Activated naive CD8-positive, alpha-beta T cell treated with anti-CD3 and anti-CD28 coated beads, Interleukin-2, amount 10 ng/mL, durations not matched to agents 7 days and 5 days (primary cell): ENCODE measurements at regions not wholly inside any gene's neighbourhood (a gene's known extent, or its start where the extent isn't known, plus 50 kb on each side); places are given as distances from the start of the nearest gene placed in this dataset.
"Not testable (repeated sequence)": the region's sequence is repeated elsewhere in the genome, so short reads cannot be mapped to it uniquely, and the experiment has no call there.

Experiments used
- ATAC-seq: fragments of 150-1000 bp; cut with Tn5 transposase; one replicate; pipeline ENCODE4 v1.10.0; 2021; ENCODE audit warnings: low read depth, moderate library complexity
- POLR2A ChIA-PET: fragments of 350-600 bp; sonication (Branson Sonifier 250); formaldehyde crosslinking; loops from one replicate; lab custom pipeline; 2021; ENCODE audit warnings: antibody characterized with exemption; lab: Charles Lee
- DNase-seq: peaks from one replicate; pipeline ENCODE4 v3.0.0; 2021
- H3K27ac Mint-ChIP-seq: one replicate; pipeline ENCODE4 v1.8.0; 2022; ENCODE audit warnings: mild to moderate bottlenecking, mixed read lengths
- H3K27me3 Mint-ChIP-seq: one replicate; pipeline ENCODE4 v1.8.0; 2022; ENCODE audit warnings: mild to moderate bottlenecking, moderate library complexity, mixed read lengths
- H3K36me3 Mint-ChIP-seq: one replicate; pipeline ENCODE4 v1.8.0; 2021; ENCODE audit warnings: mild to moderate bottlenecking, mixed read lengths
- H3K4me1 Mint-ChIP-seq: one replicate; pipeline ENCODE4 v1.8.0; 2021; ENCODE audit warnings: mixed read lengths
- H3K4me3 Mint-ChIP-seq: one replicate; pipeline ENCODE4 v1.8.0; 2022; ENCODE audit warnings: mild to moderate bottlenecking, moderate library complexity, mixed read lengths
- H3K9me3 Mint-ChIP-seq: one replicate; pipeline ENCODE4 v1.8.0; 2021; ENCODE audit warnings: mixed read lengths

GRCh38 chr3:39739658-39740057 lies 69.8 kb upstream of the MYRIP start:
- POLR2A ChIA-PET, H3K36me3 Mint-ChIP-seq, H3K27ac Mint-ChIP-seq, H3K27me3 Mint-ChIP-seq, H3K4me3 Mint-ChIP-seq, H3K9me3 Mint-ChIP-seq, DNase-seq, ATAC-seq, H3K4me1 Mint-ChIP-seq: not testable (repeated sequence)

GRCh38 chr3:39744746-39745145 lies 64.7 kb upstream of the MYRIP start:
- Mint-ChIP-seq H3K4me3 (no peak overlapping the region), H3K36me3 (no peaks in the 10 kb centered on the region), H3K4me1 (no peaks in the 10 kb centered on the region), H3K27me3 (peaks cover 9% of the 10 kb centered on the region), H3K27ac (no peak overlapping the region), H3K9me3 (peaks cover 6% of the 10 kb centered on the region)
- POLR2A ChIA-PET, result no interaction called here
- DNase-seq (no peak), ATAC-seq (no peak)

- no peak overlapping the region for H3K4me3 Mint-ChIP-seq
- H3K36me3 Mint-ChIP-seq, result no peaks in the 10 kb centered on the region
- H3K9me3 Mint-ChIP-seq, result no peaks in the 10 kb centered on the region
- peaks cover 7% of the 10 kb centered on the region for H3K27me3 Mint-ChIP-seq
- no peak for ATAC-seq
- H3K4me1 Mint-ChIP-seq, result no peaks in the 10 kb centered on the region
- POLR2A ChIA-PET, result no interaction called here
- DNase-seq, result no peak
- H3K27ac Mint-ChIP-seq, result no peak overlapping the region
These were observed 61.4 kb upstream of the MYRIP start for GRCh38 chr3:39748002-39748401.

GRCh38 chr3:39748763-39749162 lies 60.6 kb upstream of the MYRIP start:
- Mint-ChIP-seq H3K36me3 (no peaks in the 10 kb centered on the region), H3K9me3 (no peaks in the 10 kb centered on the region), H3K4me3 (no peak overlapping the region), H3K27me3 (peaks cover 6% of the 10 kb centered on the region), H3K27ac (no peak overlapping the region), H3K4me1 (no peaks in the 10 kb centered on the region)
- no peak for DNase-seq
- POLR2A ChIA-PET, result no interaction called here
- ATAC-seq, result no peak

- POLR2A ChIA-PET, result no interaction called here
- Mint-ChIP-seq H3K4me1 (no peaks in the 10 kb centered on the region), H3K4me3 (no peak overlapping the region), H3K27me3 (peaks cover 9% of the 10 kb centered on the region), H3K27ac (no peak overlapping the region), H3K36me3 (no peaks in the 10 kb centered on the region), H3K9me3 (no peaks in the 10 kb centered on the region)
- ATAC-seq (no peak), DNase-seq (no peak)
These were observed 58.7 kb upstream of the MYRIP start for GRCh38 chr3:39750712-39751111.

- no peak overlapping the region for H3K27ac Mint-ChIP-seq
- H3K27me3 Mint-ChIP-seq, result peaks cover 9% of the 10 kb centered on the region
- DNase-seq (no peak), ATAC-seq (no peak)
- POLR2A ChIA-PET, result no interaction called here
- H3K9me3 Mint-ChIP-seq, result no peaks in the 10 kb centered on the region
- H3K36me3 Mint-ChIP-seq, result no peaks in the 10 kb centered on the region
- no peak overlapping the region for H3K4me3 Mint-ChIP-seq
- no peaks in the 10 kb centered on the region for H3K4me1 Mint-ChIP-seq
These were observed 58.1 kb upstream of the MYRIP start for GRCh38 chr3:39751286-39751685.

GRCh38 chr3:39752019-39752637 lies 57.3 kb upstream of the MYRIP start:
- Mint-ChIP-seq H3K4me1 (no peaks in the 10 kb centered on the region), H3K27me3 (peaks cover 10% of the 10 kb centered on the region), H3K4me3 (no peak overlapping the region), H3K36me3 (no peaks in the 10 kb centered on the region), H3K27ac (no peak overlapping the region), H3K9me3 (no peaks in the 10 kb centered on the region)
- no peak for DNase-seq
- POLR2A ChIA-PET, result no interaction called here
- ATAC-seq, result no peak

GRCh38 chr3:39752751-39753150 lies 56.7 kb upstream of the MYRIP start:
- H3K4me1 Mint-ChIP-seq, result no peaks in the 10 kb centered on the region
- POLR2A ChIA-PET, result no interaction called here
- H3K27ac Mint-ChIP-seq, result no peak overlapping the region
- no peak for ATAC-seq
- no peak overlapping the region for H3K4me3 Mint-ChIP-seq
- H3K36me3 Mint-ChIP-seq, result no peaks in the 10 kb centered on the region
- peaks cover 10% of the 10 kb centered on the region for H3K27me3 Mint-ChIP-seq
- no peaks in the 10 kb centered on the region for H3K9me3 Mint-ChIP-seq
- no peak for DNase-seq

GRCh38 chr3:39753391-39753790 lies 56.0 kb upstream of the MYRIP start:
- H3K4me1 Mint-ChIP-seq, result no peaks in the 10 kb centered on the region
- no peak overlapping the region for H3K27ac Mint-ChIP-seq
- POLR2A ChIA-PET, result no interaction called here
- H3K4me3 Mint-ChIP-seq, result no peak overlapping the region
- DNase-seq (no peak), ATAC-seq (no peak)
- H3K36me3 Mint-ChIP-seq, result no peaks in the 10 kb centered on the region
- H3K9me3 Mint-ChIP-seq, result no peaks in the 10 kb centered on the region
- H3K27me3 Mint-ChIP-seq, result peaks cover 10% of the 10 kb centered on the region

- Mint-ChIP-seq H3K4me1 (no peaks in the 10 kb centered on the region), H3K9me3 (no peaks in the 10 kb centered on the region), H3K36me3 (no peaks in the 10 kb centered on the region), H3K4me3 (no peak overlapping the region), H3K27me3 (peaks cover 10% of the 10 kb centered on the region), H3K27ac (no peak overlapping the region)
- ATAC-seq (no peak), DNase-seq (no peak)
- POLR2A ChIA-PET, result no interaction called here
These were observed 54.9 kb upstream of the MYRIP start for GRCh38 chr3:39754549-39754948.

GRCh38 chr3:39755100-39755499 lies 54.3 kb upstream of the MYRIP start:
- Mint-ChIP-seq H3K4me3 (no peak overlapping the region), H3K4me1 (no peaks in the 10 kb centered on the region), H3K9me3 (no peaks in the 10 kb centered on the region), H3K27ac (no peak overlapping the region), H3K27me3 (peaks cover 10% of the 10 kb centered on the region), H3K36me3 (no peaks in the 10 kb centered on the region)
- ATAC-seq (no peak), DNase-seq (no peak)
- POLR2A ChIA-PET, result no interaction called here

GRCh38 chr3:39757307-39757706 lies 52.1 kb upstream of the MYRIP start:
- POLR2A ChIA-PET, result no interaction called here

More at GRCh38 chr3:39757307-39757706, 52.1 kb upstream of the MYRIP start:
- Mint-ChIP-seq H3K4me1 (no peaks in the 10 kb centered on the region), H3K27me3 (peaks cover 14% of the 10 kb centered on the region), H3K27ac (no peak overlapping the region), H3K36me3 (no peaks in the 10 kb centered on the region), H3K4me3 (no peak overlapping the region), H3K9me3 (no peaks in the 10 kb centered on the region)
- no peak for ATAC-seq
- no peak for DNase-seq
